ENCODE measurements at regions not wholly inside any gene's neighbourhood (a gene's known extent, or its start where the extent isn't known, plus 50 kb on each side); places are given as distances from the start of the nearest gene placed in this dataset.
"Not testable (repeated sequence)": the region's sequence is repeated elsewhere in the genome, so short reads cannot be mapped to it uniquely, and the experiment has no call there.

DNA sequence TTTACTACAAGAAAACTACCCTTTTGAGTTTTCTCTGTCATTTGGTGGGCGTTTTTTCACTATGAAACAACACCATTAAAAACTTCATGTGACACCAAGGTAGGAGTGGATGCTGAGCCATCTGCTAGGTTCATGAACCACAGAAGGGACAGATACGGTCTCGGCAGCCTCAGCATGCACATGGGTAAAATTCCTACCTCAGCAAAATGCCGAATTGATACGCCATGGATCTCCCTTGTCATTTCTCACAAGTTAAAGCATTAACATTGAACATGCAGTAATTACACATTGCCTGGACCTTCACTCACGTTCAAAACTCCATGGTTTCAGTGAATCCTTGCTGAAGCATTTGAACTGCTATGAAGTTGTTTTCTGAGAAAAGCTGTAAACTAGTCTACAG, 121.5 kb upstream of the EGR2 start:
- FAIRE-seq (no peak), DNase-seq (ENCODE audit: low spot score in 2 of 2) (no peak)

DNA sequence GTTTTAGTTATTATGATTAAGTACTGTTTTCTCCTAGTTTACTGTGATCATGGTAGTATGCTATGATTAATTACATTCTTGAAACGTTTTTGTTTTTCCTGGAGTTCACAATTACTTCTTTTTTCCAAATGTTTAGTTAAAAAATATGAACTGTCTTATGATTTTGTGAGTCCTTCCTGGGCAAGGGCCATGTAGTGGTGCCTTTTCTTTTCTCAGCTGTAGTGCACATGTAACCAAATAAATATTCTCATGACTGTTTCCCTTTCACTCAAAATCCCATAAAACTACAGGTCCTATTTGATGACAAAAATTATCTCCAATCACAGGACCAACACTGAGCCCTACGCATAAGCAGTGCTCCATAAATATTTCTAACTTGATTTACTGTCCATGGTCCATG, 118.9 kb upstream of the EGR2 start:
- DNase-seq (ENCODE audit: low spot score in 2 of 2) (no peak), FAIRE-seq (no peak)

DNA sequence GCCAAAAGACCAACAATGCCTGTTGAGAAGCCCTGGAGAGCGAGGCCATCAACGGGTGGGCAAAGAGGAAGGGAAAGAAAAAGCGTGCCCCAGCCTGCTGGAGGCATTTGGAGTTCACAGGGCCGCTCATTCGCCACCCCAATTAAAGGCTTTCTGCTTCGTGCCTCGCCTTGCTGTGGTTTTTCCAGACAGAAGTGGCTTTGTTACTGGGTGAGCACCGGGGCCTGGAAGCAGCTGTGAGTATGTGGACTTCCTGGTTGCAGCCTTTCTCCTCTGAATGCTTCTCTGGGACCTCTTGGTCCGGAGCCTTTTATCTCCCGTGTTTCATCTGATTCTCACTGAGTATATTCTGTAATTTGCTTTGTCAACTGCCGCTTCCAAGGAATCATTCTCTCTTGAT, 118.1 kb upstream of the EGR2 start:
- DNase-seq (ENCODE audit: low spot score in 2 of 2), result peak in 1 of 2 donors; percentile 24
- no peak for FAIRE-seq

DNA sequence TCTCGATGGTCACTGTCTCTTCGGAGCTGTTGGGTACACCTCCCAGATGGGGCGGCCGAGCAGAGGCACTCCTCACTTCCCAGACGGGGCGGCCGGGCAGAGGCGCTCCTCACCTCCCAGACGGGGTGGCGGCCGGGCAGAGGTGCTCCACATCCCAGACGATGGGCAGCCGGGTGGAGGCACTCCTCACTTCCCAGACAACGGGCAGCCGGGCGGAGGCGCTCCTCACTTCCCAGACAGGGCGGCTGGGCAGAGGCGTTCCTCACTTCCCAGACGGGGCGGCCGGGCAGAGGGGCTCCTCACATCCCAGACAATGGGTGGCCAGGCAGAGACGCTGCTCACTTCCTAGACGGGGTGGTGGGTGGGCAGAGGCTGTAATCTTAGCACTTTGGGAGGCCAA, 112.6 kb upstream of the EGR2 start:
- DNase-seq (ENCODE audit: low spot score in 2 of 2); FAIRE-seq: not testable (repeated sequence)

DNA sequence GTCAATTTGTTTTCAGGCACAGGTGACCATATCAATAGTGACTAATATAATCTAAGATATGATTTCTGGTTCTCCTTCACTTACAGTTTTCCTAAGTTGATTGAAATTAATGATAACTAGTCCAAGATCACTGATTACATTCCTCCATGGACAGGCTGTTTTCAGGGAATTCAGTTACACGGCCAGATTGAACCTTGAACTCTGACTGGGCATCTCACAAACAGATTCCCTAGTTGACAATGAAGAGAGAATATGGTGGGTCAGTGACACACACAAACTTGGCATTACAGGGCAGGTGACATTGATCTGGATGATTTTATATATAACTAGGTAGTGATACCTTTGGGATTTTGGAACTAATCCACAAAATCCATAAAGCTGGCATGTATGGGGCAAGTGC, 110.2 kb upstream of the EGR2 start:
- FAIRE-seq (no peak), DNase-seq (ENCODE audit: low spot score in 2 of 2) (no peak)

DNA sequence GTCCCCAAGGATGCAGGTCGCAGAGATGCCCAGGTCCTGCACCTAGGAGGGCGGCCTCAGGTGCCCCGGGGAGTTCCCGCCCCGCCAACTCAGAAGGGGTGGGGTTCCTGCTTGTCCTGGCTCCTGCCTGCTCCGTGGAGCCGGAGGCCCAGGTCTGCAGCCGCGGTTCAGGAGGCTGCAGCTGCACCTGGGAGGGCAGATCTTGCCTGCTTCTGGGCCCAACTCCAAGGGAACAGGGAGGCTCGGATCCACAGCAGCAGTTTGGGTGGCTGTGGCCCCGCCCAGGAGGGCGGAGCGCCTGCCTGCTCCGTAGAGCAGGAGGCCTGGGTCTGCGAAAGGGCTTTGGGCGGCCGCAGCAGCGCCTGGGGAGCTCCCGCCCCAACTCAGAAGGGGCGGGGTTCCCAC, 108.2 kb upstream of the EGR2 start:
- FAIRE-seq (no peak), DNase-seq (ENCODE audit: low spot score in 2 of 2) (no peak)

DNA sequence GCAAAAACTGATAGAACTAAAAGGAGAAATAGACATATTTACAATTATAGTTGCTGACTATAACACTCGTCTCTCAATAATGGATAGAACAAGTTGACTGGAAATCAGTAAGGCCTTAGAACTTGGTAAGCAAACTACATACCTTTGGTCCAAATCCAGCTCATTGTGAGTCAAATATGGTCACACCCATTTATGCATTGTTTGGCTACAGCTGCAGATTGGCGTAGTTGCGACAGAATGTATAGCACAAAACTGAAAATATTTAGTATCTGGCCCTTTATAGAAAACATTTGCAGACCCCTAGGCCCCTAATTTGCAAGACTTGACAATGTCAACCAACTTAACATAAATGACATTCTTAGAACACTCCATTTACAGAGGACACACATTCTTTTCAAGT, 103.6 kb upstream of the EGR2 start:
- no peak for FAIRE-seq
- DNase-seq (ENCODE audit: low spot score in 2 of 2), result no peak

DNA sequence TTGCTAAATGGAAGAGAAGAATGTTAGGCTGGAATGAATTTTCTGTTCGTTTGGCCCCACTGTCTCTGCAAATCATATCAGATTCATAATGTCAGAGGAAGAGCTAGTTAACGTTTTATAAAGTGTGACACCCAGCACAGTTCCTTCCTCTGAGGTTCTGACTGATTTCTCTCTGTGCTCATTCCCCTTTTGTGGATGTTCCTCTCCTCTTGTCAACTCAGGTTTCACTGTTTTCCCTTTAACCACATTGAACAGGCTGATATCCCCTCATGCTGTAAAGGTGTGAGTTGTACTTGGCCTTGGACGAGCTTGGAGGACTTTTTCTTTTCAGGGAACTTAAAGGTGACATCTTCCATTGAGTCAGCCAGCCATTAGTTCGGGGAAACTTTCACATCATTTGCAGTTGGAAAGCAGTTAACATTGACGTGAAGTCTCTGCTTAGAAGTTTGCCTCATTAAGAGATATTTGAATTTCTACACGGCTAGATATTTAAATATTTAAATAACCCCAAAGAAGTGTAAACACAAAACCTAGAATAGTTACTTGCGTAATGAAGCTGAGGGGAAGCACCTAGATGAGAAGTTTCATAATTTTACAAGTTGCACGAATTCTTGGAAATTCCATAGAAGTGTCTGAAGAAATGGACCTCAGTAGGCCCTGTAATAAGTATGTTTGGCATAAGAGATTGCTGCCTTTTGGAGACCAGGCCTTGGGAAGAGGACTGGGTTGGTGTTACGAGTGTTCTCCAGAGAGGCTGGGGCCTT, 101.5 kb upstream of the EGR2 start:
- FAIRE-seq (no peak), DNase-seq (ENCODE audit: low spot score in 2 of 2) (no peak)

DNA sequence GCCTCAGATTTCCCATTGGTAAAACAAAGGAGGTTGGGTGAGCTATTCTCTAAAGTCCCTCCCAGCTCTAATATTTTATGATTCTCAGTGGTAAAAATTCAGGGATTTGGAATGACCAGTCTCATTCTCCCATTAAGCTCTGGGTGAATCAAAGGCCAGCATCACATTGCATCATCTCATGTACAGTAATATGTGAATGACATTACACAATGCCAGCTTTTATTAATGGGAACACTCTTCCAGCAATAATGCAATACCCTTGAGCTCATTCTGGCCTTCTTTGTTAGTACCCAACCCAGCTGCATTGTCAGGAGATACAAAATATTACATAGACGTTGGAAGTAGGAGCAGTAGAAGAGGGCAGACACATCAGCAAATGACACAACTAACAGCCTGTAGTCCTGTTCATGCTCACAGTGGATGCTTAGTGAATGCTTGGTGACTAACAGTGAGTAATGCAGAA, 100.0 kb upstream of the EGR2 start:
- no peak for FAIRE-seq
- no peak for DNase-seq (ENCODE audit: low spot score in 2 of 2)

DNA sequence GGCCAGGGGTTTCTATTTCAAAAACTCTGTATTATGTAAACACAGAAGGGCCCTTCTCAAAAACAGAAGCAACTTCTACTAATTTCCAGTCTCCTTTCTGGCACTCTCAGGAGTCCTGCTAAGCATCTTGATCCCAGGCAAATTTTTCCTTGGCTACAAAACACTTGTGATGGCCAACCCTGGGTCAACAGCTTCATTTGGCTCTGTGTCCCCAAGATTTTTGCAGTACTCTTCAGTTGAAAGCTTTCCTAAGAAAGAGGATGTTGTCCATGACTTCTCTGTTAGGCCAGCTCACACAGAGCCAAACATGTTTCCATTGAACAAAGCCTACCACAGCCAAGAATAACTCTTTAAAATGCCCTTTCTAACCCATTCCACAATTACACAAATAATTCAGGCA, 99.0 kb upstream of the EGR2 start:
- FAIRE-seq, result no peak
- no peak for DNase-seq (ENCODE audit: low spot score in 2 of 2)

DNA sequence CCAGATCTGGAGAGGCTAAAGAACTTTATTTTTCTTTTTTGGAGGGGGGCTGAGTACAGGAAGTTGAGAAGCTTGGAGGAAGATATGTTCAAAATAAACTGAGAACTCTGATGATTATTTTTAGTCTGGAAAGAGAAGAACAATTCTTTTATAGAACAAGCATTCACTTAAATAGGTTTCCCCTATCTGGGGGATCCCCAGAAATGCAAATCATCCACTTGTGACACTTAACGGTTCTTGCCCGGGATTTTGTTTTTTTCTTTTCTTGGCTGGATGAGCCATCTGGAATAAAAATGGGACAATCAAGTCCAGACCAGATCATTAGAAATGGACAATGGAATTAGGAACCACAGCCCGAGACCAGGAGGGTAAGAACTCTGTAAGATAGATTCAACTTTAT, 95.9 kb upstream of the EGR2 start:
- FAIRE-seq, result no peak

DNA sequence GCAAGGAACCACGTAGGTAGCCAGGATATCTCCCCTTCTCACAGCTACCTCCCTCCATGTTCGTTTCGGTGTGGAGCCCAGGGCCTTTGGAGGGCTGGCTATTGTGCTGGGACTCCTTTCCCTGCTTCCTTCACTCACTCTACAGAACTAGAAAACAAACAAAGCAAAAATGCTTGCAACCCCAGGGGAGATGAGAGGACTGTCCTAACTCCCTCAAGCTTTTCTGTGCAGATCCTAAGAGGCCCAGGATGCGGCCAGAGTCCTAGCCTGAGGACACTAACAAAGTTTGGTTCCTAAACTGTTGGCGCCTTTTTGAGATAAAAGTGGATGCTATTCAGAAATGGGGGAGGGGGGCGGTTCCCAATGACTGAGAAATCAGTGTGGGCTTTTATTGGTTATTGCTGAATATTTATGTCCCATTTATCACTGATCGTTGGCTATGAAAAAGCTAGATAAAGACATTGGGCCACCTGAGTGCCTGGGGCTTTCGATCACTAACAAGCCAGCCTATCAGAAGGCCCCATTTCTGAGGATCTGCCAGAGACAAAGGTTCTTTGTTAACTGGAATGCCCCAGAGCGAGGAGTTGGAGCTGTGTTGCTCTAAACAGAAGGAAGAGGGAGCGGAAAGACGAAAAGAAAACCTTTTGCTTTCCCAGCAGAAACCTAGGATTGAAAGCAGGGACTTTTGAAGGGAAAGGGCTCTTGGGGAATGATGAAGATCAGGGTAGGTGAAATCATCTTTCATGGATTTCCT, 95.2 kb upstream of the EGR2 start:
- DNase-seq (ENCODE audit: low spot score in 2 of 2) (no peak), FAIRE-seq (no peak)

More for the DNA sequence above, 95.9 kb upstream of the EGR2 start:
- DNase-seq (ENCODE audit: low spot score in 2 of 2), result no peak

DNA sequence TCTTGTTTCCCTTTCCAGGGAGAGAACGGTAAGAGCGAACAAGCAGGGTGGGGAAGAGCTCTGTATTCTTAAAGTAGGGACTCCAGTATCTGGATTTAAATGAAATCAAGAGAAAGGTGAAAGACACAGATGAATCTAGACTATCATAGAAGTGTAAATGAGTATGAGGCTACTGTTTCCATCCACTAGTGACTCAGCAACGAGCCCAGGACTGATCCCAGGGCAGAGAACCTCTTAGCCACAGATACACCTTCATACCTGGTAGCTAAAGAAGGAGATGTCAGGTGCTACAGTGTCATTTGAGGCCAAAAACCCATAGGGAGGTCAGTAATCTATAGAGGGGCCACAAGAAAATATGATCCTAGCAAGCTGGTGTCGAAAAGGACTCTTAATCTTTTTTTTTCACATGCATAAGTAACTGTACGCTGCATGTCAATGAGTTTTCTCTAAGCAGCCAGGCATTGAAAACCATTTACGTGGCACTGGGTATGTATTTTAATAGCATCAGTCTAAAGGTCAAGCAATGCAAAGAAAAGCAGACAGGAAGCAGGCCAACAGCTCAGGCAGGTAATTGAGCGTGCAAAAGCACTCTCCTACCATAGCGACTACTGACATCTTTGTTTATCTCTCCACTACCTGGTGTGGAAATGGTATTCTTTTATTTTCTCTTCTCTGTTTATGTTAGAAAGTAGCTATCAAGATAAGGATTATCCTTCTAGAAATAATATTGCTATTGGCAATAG, 91.5 kb upstream of the EGR2 start:
- no peak for FAIRE-seq
- DNase-seq (ENCODE audit: low spot score in 2 of 2), result no peak

DNA sequence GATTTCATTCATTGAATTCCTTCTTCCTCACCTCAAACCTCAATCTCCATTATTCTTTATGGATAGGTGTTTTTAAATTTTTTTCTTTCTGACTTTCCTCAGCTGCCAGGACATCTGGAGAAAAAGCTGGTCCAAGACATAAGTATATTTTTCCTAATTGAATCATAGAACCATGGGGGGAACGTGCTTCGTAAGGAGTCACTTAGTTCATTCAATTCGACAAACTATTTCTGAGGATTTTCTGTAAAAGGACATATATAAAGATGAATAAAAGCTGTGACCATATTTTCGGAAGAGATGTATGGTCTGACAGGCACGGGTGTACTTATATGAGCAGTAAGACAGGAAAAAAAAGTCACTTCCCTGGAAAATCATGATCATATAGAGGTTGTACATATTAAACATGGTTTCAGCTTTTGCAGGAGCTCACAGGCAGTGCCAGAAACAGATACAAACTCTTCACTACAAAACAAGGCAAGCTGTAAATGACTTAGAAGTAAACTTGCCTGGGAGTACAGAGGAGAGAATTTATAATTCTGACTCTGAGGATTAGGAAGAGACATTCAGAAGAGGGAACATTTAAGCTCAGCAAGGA, 88.2 kb upstream of the EGR2 start:
- DNase-seq (ENCODE audit: low spot score in 2 of 2) (no peak), FAIRE-seq (no peak)

DNA sequence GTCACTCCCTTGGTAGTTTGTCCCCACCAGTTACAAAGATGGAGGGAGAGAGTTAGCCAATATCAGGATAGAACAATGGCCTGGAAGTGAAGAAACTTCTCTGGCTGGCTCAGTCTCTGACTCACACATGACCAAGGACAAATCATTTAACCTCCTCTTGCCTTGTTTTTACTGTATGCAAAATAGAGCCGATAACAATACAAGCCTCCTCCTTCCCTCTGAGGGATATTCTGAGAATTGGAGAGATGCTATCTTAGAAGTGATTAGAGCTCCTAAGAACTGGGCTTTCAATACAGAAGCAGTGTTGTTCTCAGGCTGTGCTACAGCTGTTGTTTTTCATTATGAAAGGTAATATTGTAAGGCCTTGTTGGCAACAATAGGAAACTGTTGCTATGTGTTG, 87.7 kb upstream of the EGR2 start:
- FAIRE-seq (no peak), DNase-seq (ENCODE audit: low spot score in 2 of 2) (no peak)

DNA sequence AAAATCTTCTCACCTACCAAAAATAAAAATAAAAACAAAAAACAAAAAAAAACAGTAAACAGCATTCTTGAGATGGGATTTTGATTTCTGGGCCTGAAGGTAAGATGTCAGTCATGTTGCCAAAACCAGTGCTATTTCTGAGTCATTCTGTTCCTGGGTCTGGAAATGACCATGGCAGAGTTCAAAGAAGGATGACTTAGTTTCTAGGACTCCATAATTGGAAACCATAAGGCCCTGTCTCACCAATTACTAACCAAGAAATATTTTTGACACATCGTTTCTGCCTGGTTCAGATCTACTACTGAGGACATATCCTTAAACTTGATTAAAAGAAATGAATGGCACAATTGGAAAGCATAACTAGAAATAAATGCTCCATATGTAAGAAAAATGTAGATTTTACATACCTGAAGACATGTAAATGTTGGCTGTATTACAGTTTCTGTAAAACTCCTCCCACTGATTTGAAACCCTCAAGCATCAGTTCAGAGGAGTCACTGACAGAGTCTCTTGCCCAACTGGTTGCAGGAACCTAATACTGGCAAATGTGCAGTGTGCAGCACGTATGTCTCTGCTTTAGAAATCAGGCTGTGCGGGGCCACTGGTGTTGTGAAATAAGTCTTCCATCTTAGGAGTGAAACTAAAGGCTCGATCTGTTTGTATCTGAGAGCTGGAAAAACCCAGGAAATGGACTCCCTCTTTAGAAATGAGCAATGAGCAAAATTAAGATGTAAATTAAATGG, 84.8 kb upstream of the EGR2 start:
- no peak for DNase-seq (ENCODE audit: low spot score in 2 of 2)
- no peak for FAIRE-seq

DNA sequence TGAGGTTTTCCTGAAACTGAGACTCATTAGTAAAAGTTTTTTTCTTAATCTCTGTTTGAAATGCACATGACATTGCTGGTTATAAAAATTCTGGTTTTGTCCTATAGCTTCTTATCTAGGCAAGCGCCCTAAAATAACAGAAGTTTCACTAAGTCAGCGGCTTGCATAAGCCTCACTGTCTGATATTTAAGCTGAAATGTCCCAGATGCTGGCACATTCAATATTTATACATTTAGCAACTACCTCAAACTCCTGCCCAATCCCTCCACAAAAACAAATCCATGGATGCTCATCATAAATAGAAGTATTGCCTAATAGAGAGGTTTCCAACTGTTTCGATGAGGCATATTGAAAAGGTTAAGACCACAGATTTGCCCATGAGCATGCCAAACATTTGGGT, 83.1 kb upstream of the EGR2 start:
- DNase-seq (ENCODE audit: low spot score in 2 of 2) (no peak), FAIRE-seq (no peak)

DNA sequence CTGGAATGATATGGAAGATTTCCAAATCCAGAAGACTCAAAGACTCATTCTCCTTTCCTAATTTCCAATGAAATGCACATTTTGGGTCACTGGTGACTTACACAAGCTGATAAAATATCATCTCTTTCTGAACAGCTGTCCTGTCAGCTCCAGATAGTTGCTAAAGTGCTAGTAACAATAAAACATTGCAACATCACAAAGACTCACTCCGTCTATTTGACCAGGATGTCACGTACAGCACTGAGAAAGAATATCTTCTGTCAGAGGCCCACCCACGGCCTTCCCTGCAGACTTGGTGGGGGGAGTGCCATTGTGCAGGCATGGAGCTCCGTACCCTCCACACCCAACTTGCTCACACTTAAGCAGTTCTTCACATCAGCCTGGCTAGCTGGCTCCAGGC, 78.9 kb upstream of the EGR2 start:
- FAIRE-seq, result no peak
- no peak for DNase-seq (ENCODE audit: low spot score in 2 of 2)

DNA sequence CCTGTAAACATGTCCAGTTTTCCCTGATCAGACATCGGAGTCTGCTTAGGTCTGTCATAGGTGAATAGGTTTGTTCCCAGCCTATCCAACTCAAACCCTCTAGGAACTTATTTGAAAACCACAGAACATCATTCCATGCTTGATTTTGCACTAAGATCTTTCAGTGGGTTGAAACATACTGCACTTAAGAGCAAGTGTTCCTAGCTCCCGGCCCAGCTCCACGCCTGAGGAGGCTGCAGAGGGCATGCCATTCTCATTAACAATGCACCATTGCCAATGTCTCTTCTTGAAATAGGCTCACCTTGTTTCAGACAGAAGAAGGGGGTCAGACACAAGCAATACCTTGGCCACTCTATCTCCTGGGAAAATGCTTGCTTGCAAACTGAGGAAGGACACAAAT, 78.0 kb upstream of the EGR2 start:
- FAIRE-seq (no peak), DNase-seq (ENCODE audit: low spot score in 2 of 2) (no peak)

DNA sequence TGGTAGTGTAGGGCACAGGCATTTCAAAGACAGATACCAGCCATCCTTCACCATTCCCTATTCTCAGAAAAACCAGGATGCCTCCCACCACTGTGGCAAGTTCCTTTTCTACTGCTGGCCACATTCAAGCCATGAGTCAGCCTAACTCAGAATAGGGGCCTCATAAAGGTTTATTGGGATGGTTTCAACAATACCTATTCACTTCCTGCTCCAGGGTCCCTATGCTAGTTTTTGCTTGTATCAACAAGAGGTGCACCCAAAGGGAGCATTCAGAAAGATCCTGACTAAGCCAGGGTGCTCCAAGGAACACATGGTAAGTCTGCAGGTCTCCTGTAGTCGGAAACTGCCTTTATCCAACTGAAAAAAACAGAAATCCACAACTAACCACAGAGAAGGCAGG, 76.9 kb upstream of the EGR2 start:
- DNase-seq (ENCODE audit: low spot score in 2 of 2) (no peak), FAIRE-seq (no peak)
